LoVo (cell line): ENCODE measurements at regions not wholly inside any gene's neighbourhood (a gene's known extent, or its start where the extent isn't known, plus 50 kb on each side); places are given as distances from the start of the nearest gene placed in this dataset.
A peak's percentile ranks its signal among the peaks of the same experiment; 100 is the strongest.

ENCODE experiments used
- DNase-seq: peaks from one replicate; pipeline ENCODE4 v3.0.0-alpha.2; 2016; ENCODE audit warnings: low spot score

DNA sequence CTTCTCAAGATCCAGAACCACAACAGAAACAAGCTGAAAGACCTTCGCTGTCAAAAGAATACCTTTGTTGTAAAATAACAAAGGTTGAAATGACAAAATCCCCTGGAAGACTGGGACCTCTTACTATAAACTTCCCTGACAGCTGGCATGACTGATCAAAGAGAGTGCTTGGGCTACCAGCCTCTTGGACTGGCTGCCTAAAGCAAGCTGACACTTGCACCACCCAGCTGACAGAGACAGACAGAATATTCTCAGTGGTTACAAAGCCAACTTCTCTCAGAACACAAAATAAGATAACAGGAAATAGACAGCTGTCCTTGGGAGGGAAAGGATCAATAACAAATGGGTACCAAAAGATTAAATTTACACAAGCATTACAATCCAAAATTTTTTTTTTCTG, 241.7 kb upstream of the SPOCK3 start:
- DNase-seq: no peak

GRCh38 chr4:167492007-167492406, 257.7 kb upstream of the SPOCK3 start:
- no peak for DNase-seq

- DNase-seq: no peak
These were observed 275.3 kb upstream of the SPOCK3 start for GRCh38 chr4:167509551-167509950.

DNA sequence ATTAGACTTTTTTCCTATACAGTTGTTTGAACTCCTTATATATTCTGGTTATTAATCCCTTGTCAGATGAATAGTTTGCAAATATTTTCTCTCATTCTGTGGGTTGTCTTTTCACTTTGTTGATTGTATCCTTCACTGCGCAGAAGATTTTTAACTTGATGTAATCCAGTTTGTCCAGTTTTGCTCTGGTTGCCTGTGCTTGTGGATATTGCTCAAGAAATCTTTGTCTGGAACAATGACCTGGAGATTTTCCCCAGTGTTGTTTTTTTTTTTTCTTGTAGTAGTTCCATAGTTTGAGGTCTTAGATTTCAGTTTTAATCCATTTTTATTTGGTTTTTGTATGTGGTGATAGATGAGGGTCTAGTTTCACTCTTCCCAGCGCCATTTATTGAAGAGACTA, 289.8 kb upstream of the SPOCK3 start:
- no peak for DNase-seq

DNA sequence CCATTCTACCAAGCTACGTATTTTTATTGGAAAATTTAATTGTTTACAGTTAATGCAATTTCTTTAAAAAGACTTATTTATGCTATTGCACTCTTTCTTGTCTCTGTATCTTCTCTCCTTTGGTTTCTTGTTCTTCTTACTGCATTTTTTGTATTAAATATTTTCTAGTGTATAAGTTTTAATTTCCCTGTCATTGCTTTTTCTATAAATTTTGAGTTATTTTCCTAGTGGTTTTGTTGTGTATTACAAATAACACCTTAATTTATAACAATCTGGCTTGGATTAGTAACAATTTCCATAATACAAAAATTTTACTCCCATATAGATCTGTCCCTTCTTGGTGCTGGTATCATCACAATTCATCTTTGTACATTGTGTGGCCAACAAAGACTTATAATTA, 303.5 kb upstream of the SPOCK3 start:
- DNase-seq: no peak

GRCh38 chr4:167541286-167541685, 307.0 kb upstream of the SPOCK3 start:
- DNase-seq: no peak

DNA sequence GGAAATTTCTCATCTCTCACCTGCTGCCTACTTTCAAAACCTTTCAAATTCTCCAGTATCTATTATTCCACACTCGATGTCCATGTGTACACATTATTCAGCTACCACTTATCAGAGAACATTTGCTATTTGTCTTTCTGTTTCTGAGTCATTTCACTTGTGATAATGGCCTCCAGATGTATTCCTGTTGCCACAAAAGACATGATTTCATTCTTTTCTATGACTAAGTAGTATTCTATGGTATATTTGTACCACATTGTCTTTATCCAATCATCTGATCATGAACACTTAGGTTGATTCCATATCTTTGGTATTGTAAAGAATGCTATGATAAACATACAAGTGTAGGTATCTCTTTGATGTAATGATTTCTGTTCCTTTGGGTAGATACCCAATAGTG, 310.1 kb upstream of the SPOCK3 start:
- no peak for DNase-seq

DNA sequence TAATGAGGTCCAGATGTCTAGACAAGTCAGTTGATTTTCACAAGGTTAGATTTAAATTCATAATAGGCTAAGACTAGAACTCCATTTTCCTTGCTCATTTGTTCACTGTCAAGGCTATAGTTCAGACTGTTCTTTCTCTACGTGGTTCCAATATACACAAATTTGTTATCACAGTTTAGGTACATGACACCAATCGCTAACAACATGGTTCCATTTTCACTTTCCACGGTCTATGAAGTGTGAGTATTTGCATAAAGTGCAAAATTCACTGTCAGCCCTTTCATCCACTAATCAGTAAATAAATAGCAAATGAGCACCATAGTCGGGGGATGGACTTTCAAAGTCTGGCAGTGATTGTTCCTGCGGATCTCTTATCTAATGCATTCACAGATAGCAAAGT, 315.7 kb upstream of the SPOCK3 start:
- DNase-seq: no peak

DNA sequence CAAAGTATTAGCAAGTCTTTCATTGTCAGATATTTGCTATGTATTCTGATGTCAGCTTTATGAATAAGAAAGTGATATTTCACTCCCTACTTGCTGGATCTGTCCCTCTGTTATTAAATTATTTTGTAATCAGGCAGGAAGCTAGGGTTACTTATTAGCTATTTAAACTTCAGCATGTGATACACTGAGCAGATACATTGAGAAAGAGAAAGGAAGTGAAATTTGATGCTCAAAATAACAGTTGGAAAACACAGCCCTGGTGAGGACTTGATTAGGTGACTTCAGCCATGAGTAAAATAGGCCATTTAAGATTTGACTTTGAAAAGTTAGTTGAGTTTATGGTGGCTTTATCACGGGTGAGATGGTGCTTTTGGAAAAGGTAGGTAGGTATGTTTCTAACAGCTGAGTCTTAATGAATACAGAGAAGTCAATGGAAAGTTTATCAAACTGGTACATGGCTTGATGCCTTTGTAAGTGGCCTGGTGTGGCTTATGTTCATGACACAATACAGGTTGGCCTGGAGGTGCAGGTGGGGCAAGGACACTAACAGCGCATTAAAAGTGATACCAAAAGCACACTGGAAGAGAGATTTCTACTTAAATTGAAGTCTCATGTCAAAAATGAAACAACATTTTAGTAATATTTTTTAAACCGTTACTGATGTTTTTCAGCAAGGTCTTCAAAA, 321.2 kb upstream of the SPOCK3 start:
- DNase-seq: no peak

DNA sequence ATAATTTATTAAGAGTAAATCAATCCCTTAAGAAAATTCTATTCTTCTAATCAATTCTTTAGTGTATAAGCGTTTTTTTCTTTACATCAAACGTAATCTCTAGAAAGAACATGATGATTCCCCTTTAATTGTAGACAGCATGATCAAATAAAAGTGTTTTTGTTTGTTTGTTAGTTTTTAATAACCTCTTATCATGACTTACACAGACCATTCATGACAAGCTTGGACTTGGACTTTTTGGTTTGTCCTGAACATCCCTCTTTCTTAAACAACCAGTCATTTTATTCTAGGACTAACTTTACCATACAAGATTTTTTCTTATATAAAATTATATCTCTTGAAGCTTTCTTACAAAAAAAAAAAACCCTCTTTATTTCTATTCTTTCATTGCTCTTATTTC, 344.6 kb upstream of the SPOCK3 start:
- DNase-seq: no peak

DNA sequence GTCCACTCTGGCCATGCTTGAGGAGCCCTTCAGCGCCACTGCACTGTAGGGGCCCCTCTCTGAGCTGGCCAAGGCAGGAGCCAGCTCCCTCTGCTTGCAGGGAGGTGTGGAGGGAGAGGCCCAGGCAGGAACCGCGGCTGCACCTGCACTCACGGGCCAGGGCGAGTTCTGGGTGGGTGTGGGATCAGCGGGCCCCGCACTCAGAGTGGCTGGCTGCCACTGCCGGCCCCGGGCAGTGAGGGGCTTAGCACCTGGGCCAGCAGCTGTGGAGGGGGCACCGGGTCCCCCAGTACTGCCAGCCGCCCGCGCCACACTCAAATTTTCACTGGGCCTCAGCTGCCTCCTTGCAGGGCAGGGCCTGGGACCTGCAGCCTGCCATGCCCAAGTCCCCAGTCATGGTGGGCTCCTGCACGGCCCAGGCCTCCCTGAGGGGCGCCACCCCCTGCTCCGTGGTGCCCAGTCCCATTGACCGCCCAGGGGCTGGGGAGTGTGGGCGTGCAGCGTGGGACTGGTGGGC, 347.2 kb upstream of the SPOCK3 start:
- DNase-seq: no peak

- DNase-seq: peak; percentile 5
These were observed 353.1 kb upstream of the SPOCK3 start for GRCh38 chr4:167587361-167587760.

DNA sequence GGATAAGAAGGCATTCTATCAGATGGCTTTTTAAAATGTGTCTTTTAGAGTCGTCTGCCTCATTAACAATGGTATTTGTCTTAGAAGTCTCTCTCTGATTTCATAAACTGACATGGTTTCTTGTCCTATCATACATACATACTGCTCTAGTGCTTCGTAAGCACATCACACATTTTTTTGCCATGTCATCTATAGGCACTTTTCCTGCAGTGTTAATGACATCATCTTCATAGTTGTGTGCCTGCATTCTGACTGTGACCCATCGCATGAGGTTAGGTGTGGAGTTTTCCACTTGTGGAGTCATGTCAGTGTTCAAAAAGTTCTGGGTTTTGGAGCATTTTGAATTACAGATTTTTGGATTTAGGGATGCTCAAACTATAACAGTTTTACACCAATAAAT, 361.6 kb upstream of the SPOCK3 start:
- no peak for DNase-seq

- DNase-seq: no peak
These were observed 367.9 kb upstream of the SPOCK3 start for GRCh38 chr4:167602157-167602556.

GRCh38 chr4:167606551-167606950, 372.3 kb upstream of the SPOCK3 start:
- DNase-seq: no peak

DNA sequence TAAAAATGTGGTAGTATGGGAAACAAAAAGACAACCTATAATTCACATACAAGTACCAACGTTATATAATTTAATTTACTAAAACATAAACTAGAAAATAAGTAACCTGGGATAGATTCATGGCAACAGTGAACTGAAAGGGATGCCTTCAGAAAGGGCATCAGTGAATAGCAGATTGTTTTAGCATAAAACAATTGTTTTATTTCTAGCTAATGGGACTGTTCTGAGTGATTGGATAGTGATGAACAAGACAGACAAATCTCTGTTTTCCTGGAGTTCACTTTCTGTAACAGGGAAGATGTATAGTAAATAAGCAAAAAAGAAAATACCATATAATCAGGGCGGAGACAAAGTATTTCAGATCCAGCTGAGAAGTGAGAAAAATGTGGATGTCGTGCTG, 379.1 kb upstream of the SPOCK3 start:
- DNase-seq: no peak

DNA sequence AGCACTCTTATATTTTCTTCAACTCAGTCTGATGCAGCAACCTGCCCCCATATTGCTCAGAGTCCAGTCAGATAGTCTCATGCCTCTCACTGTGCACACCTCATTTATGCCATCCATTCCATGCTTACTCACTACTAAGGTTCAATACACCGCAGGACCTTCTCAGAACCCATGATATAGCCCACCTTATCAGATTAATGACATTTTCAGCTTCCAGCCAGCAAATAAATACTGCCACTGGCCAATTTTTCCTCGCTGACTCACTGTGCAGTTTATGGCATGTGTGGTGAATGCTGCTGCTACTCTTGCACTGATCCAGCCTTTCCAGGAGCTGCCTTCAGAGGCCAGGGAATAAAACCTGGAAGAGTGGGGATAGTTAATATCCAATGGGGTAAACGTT, 380.6 kb upstream of the SPOCK3 start:
- DNase-seq: no peak

- no peak for DNase-seq
These were observed 382.2 kb upstream of the SPOCK3 start for GRCh38 chr4:167616476-167616875.

GRCh38 chr4:167622481-167623240, 388.4 kb upstream of the SPOCK3 start:
- DNase-seq: peak; percentile 66

GRCh38 chr4:167623241-167623572, 388.9 kb upstream of the SPOCK3 start:
- DNase-seq: no peak

GRCh38 chr4:167629272-167629671, 395.0 kb upstream of the SPOCK3 start:
- DNase-seq: no peak

GRCh38 chr4:167642250-167642649, 408.0 kb upstream of the SPOCK3 start:
- DNase-seq: no peak

DNA sequence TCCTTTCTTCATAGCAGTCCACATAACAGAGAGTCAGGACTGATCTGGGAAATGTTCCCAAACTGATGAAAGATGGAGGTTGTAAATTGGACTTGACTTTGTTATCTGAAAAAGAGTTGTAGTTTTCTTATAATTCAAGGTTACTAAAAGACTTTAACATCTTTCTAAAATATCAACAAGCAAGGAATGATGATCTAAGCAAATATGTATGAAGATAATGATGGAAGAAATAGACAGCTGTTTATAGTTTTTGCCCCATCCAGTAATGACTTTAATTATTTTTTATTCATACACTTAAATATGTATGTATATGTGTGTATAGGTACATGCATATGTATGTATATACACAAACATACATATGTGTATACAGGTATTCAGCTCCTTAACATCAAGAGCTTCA, 411.1 kb upstream of the SPOCK3 start:
- no peak for DNase-seq

- no peak for DNase-seq
These were observed 418.0 kb upstream of the SPOCK3 start for GRCh38 chr4:167652267-167652666.
